IMR-90 (cell line): ENCODE measurements at regions not wholly inside any gene's neighbourhood (a gene's known extent, or its start where the extent isn't known, plus 50 kb on each side); places are given as distances from the start of the nearest gene placed in this dataset.

Source experiments
- ATAC-seq: fragments of 200-7000 bp; cut with Tn5 transposase; 2 replicates; pipeline ENCODE4 v1.9.1; 2020; ENCODE audit warnings: low read depth, mild to moderate bottlenecking, moderate library complexity
- BruUV-seq: library from RNA; stranded (reverse); fragments of 400-500 nt; replicated peaks from 2 replicates; lab custom pipeline; 2021; lab: Mats Ljungman, UMichigan
- CTCF ChIA-PET: fragments of 300-600 bp; formaldehyde crosslinking; extraction: SDS; loops from one replicate; lab custom pipeline; 2021; ENCODE audit warnings: antibody characterized with exemption; lab: Yijun Ruan, JAX
- POLR2A ChIA-PET: fragments of 300-600 bp; sonication (Branson Sonifier 250); formaldehyde crosslinking; loops from one replicate; lab custom pipeline; 2022; ENCODE audit warnings: antibody characterized with exemption; ENCODE audit not compliant: unreplicated experiment; lab: Charles Lee
- DNase-seq: peaks from one replicate; pipeline ENCODE4 v3.0.0; 2013
- H2AFZ ChIP-seq: replicated peaks from 2 replicates; pipeline ENCODE3; 2013; ENCODE audit warnings: low read length, mild to moderate bottlenecking; ENCODE audit not compliant: poor library complexity
- H2AK5ac ChIP-seq: 2 replicates; pipeline ENCODE4 v1.6.1; 2013; ENCODE audit warnings: low read depth, low read length, inconsistent platforms
- H2AK9ac ChIP-seq: replicated peaks from 2 replicates; pipeline ENCODE3; 2013; ENCODE audit warnings: mild to moderate bottlenecking, low read depth, low read length, moderate library complexity; ENCODE audit not compliant: poor library complexity
- H2BK120ac ChIP-seq: 2 replicates; pipeline ENCODE4 v1.6.1; 2013; ENCODE audit warnings: low read depth, low read length, inconsistent platforms
- H2BK15ac ChIP-seq: 3 replicates; pipeline ENCODE4 v1.6.1; 2013; ENCODE audit warnings: low read depth, low read length, inconsistent platforms
- H2BK20ac ChIP-seq: 2 replicates; pipeline ENCODE4 v1.6.1; 2013; ENCODE audit warnings: low read depth, mild to moderate bottlenecking, inconsistent platforms, low read length, moderate library complexity
- H2BK5ac ChIP-seq: 2 replicates; pipeline ENCODE4 v1.6.1; 2013; ENCODE audit warnings: mild to moderate bottlenecking, low read depth, low read length, inconsistent platforms; ENCODE audit not compliant: poor library complexity, severe bottlenecking
- H3K14ac ChIP-seq: replicated peaks from 2 replicates; pipeline ENCODE4 v1.6.1; 2013; ENCODE audit warnings: low read depth, low read length, inconsistent platforms
- H3K18ac ChIP-seq: 2 replicates; pipeline ENCODE4 v1.6.1; 2013; ENCODE audit warnings: low read depth, low read length, control low read depth
- H3K23ac ChIP-seq: 2 replicates; pipeline ENCODE4 v1.6.1; 2013; ENCODE audit warnings: low read depth, low read length, inconsistent platforms
- H3K27ac ChIP-seq: 2 replicates; pipeline ENCODE4 v1.5.1; 2013; ENCODE audit warnings: mild to moderate bottlenecking, control low read depth, low read length; ENCODE audit not compliant: insufficient read depth
- H3K27me3 ChIP-seq: 2 replicates; pipeline ENCODE4 v1.6.1; 2013; ENCODE audit warnings: low read length; ENCODE audit not compliant: control insufficient read depth, insufficient read depth
- H3K36me3 ChIP-seq: 2 replicates; pipeline ENCODE4 v1.6.1; 2013; ENCODE audit warnings: low read length, mixed read lengths; ENCODE audit not compliant: control insufficient read depth, insufficient read depth
- H3K4ac ChIP-seq: 2 replicates; pipeline ENCODE4 v1.6.1; 2013; ENCODE audit warnings: low read depth, low read length, inconsistent platforms
- H3K4me1 ChIP-seq: 2 replicates; pipeline ENCODE4 v1.6.1; 2013; ENCODE audit warnings: low read length, mixed read lengths; ENCODE audit not compliant: control insufficient read depth, insufficient read depth
- H3K4me2 ChIP-seq: 2 replicates; pipeline ENCODE4 v1.6.1; 2013; ENCODE audit warnings: low read depth, mild to moderate bottlenecking, control low read depth, low read length, moderate library complexity
- H3K4me3 ChIP-seq: 2 replicates; pipeline ENCODE4 v1.5.1; 2013; ENCODE audit warnings: low read depth, mild to moderate bottlenecking, control low read depth, low read length, moderate library complexity; ENCODE audit not compliant: insufficient read depth
- H3K56ac ChIP-seq: 2 replicates; pipeline ENCODE4 v1.6.1; 2013; ENCODE audit warnings: low read length, inconsistent platforms; ENCODE audit not compliant: insufficient read depth; ENCODE audit errors: extremely low read depth
- H3K79me1 ChIP-seq, 2 experiments: 2 replicates each; pipeline ENCODE4 v1.6.1; 2013; ENCODE audit warnings: low read length in 2 of 2, inconsistent platforms in 1 of 2, low read depth in 1 of 2
- H3K9ac ChIP-seq: 2 replicates; pipeline ENCODE4 v1.6.1; 2013; ENCODE audit warnings: low read depth, low read length, control low read depth
- H3K9me1 ChIP-seq: 2 replicates; pipeline ENCODE4 v1.6.1; 2013; ENCODE audit warnings: low read length, inconsistent platforms; ENCODE audit not compliant: insufficient read depth
- H3K9me3 ChIP-seq: 2 replicates; pipeline ENCODE4 v1.6.1; 2013; ENCODE audit warnings: low read length; ENCODE audit not compliant: control insufficient read depth, insufficient read depth
- H4K20me1 ChIP-seq: 2 replicates; pipeline ENCODE4 v1.6.1; 2013; ENCODE audit warnings: low read length, inconsistent platforms; ENCODE audit not compliant: insufficient read depth
- H4K5ac ChIP-seq: 2 replicates; pipeline ENCODE4 v1.6.1; 2013; ENCODE audit warnings: mild to moderate bottlenecking, low read depth, low read length, control low read depth
- H4K8ac ChIP-seq, 2 experiments: 2 replicates each; pipeline ENCODE4 v1.6.1; 2013; ENCODE audit warnings: low read depth in 2 of 2, low read length in 2 of 2, control low read depth in 1 of 2, inconsistent platforms in 1 of 2
- H4K91ac ChIP-seq: 2 replicates; pipeline ENCODE4 v1.6.1; 2013; ENCODE audit warnings: low read depth, low read length, inconsistent platforms; ENCODE audit not compliant: insufficient read depth
- CHD1 ChIP-seq: IDR thresholded peaks from 2 replicates; pipeline ENCODE4 v1.6.1; 2012; ENCODE audit warnings: low read depth, low read length, improper control_type of control experiment
- CTCF ChIP-seq: conservative IDR thresholded peaks from 2 replicates; pipeline ENCODE4 v1.5.1; 2012; ENCODE audit warnings: mild to moderate bottlenecking, low read depth, low read length, improper control_type of control experiment
- ELK1 ChIP-seq: fragments of 150-350 bp; IDR thresholded peaks from 2 replicates; pipeline ENCODE4 v1.6.1; 2016; ENCODE audit warnings: low read depth, mild to moderate bottlenecking, low read length, moderate library complexity, borderline replicate concordance
- FOS ChIP-seq: fragments of 150-350 bp; IDR thresholded peaks from 2 replicates; pipeline ENCODE4 v1.6.1; 2016; ENCODE audit warnings: low read depth, low read length
- MAFK ChIP-seq: IDR thresholded peaks from 2 replicates; pipeline ENCODE4 v1.6.1; 2012; ENCODE audit warnings: low read depth, low read length, improper control_type of control experiment
- MAZ ChIP-seq: IDR thresholded peaks from 2 replicates; pipeline ENCODE4 v1.6.1; 2012; ENCODE audit warnings: low read depth, mild to moderate bottlenecking, low read length, improper control_type of control experiment, moderate library complexity, borderline replicate concordance
- POLR2A ChIP-seq: IDR thresholded peaks from 2 replicates; pipeline ENCODE4 v1.6.1; 2012; ENCODE audit warnings: mild to moderate bottlenecking, low read depth, low read length
- RAD21 ChIP-seq: IDR thresholded peaks from 2 replicates; pipeline ENCODE4 v1.6.1; 2012; ENCODE audit warnings: low read length, improper control_type of control experiment
- RCOR1 ChIP-seq: IDR thresholded peaks from 2 replicates; pipeline ENCODE4 v1.6.1; 2012; ENCODE audit warnings: mild to moderate bottlenecking, low read length, improper control_type of control experiment; ENCODE audit not compliant: insufficient replicate concordance
- RFX5 ChIP-seq: IDR thresholded peaks from 2 replicates; pipeline ENCODE4 v1.8.0; 2012; ENCODE audit warnings: low read depth, mild to moderate bottlenecking, low read length, moderate library complexity
- SMC3 ChIP-seq: fragments of 150-350 bp; IDR thresholded peaks from 2 replicates; pipeline ENCODE4 v1.6.1; 2016; ENCODE audit warnings: low read depth, mild to moderate bottlenecking, antibody characterized with exemption, low read length, moderate library complexity
- WGBS, 2 experiments: methylation state at CpG; one replicate each; pipeline versions ENCODE4 v1.1.5 to v1.1.7; 2013; ENCODE audit warnings: missing lambda C conversion rate in 2 of 2; ENCODE audit not compliant: insufficient read length in 1 of 2; ENCODE audit errors: extremely low coverage in 2 of 2; 5-methylcytosine and 5-hydroxymethylcytosine counted together
- dilution Hi-C: fragments of 300-500 bp; cut with HindIII; formaldehyde crosslinking; loops from one replicate; pipeline ENCODE4 v1.14.3; 2018; ENCODE audit warnings: low sequenced_read_pairs; ENCODE audit not compliant: unreplicated experiment
- in situ Hi-C: fragments of 300-500 bp; cut with MboI; formaldehyde crosslinking; loops from 3 replicates; pipeline ENCODE4 v1.14.3; 2019; ENCODE audit warnings: low sequenced_read_pairs, inconsistent platforms, mixed read lengths
- intact Hi-C: fragments of 100-400 bp; cut with micrococcal nuclease; formaldehyde crosslinking; loops from 2 replicates; pipeline ENCODE4 v1.10.0; 2022

GRCh38 chr3:82078246-82078645, 316.8 kb upstream of the GBE1 start:
- no peak overlapping the region for H2AK5ac ChIP-seq
- H3K9me1 ChIP-seq = no peaks in the 10 kb centered on the region
- DNase-seq = no peak
- no peaks in the 10 kb centered on the region for H4K20me1 ChIP-seq
- no peak overlapping the region for H4K91ac ChIP-seq
- no peak overlapping the region for H4K8ac ChIP-seq
- H2BK20ac ChIP-seq = no peak overlapping the region
- H3K9ac ChIP-seq = no peak overlapping the region
- ATAC-seq = no peak
- no TSS peak for BruUV-seq
- no peak overlapping the region for H2AFZ ChIP-seq
- dilution Hi-C loops = no loop called here
- H4K5ac ChIP-seq = no peak overlapping the region
- H3K79me1 ChIP-seq = no peaks in the 10 kb centered on the region
- no peak overlapping the region for H3K4me3 ChIP-seq
- H2BK5ac ChIP-seq = no peak overlapping the region
- no peaks in the 10 kb centered on the region for H3K36me3 ChIP-seq
- no peak overlapping the region for H3K14ac ChIP-seq
- H3K27ac ChIP-seq = no peak overlapping the region
- H3K27me3 ChIP-seq = no peaks in the 10 kb centered on the region
- no peak overlapping the region for H3K56ac ChIP-seq
- H3K4me2 ChIP-seq = no peak overlapping the region
- POLR2A ChIA-PET = no interaction called here
- H2BK15ac ChIP-seq = no peak overlapping the region
- no peak overlapping the region for H3K23ac ChIP-seq
- H3K4ac ChIP-seq = no peak overlapping the region
- WGBS, 2 experiments = no CpG with 5 or more reads among the region's 3 CpGs
- CTCF ChIA-PET = no interaction called here
- intact Hi-C loops = no loop called here
- TF ChIP-seq CTCF (no peak), CHD1 (no peak), ELK1 (no peak), MAZ (no peak), RFX5 (no peak), FOS (no peak), RCOR1 (no peak), SMC3 (no peak), POLR2A (no peak), RAD21 (no peak), MAFK (no peak)
- no peak overlapping the region for H2AK9ac ChIP-seq
- H2BK120ac ChIP-seq = no peak overlapping the region
- no peaks in the 10 kb centered on the region for H3K4me1 ChIP-seq
- no peaks in the 10 kb centered on the region for H3K9me3 ChIP-seq
- in situ Hi-C loops = no loop called here
- H3K18ac ChIP-seq = no peak overlapping the region
